ENCODE measurements at regions not wholly inside any gene's neighbourhood (a gene's known extent, or its start where the extent isn't known, plus 50 kb on each side); places are given as distances from the start of the nearest gene placed in this dataset.

DNA sequence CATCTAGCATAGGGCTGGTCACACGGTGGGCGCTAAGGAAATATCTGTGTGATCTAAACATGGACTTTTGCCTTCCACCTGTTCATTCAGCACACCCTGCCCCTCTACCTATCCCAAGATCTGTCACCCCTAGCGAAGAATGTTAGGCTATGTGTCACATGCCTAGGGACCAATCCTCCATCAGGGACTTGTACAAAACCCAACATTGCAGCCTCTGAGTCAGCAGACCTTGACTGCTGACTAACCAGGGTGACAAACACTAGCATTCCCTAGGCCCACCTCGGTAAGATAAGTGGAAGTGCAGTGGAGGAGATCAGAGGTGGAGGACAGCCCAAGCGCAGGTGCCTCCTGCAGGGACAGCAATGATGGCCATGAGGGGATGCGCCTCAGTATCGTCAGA, 99.2 kb downstream of the SOX11 start:
- TF ChIP-seq, protein P1, sequence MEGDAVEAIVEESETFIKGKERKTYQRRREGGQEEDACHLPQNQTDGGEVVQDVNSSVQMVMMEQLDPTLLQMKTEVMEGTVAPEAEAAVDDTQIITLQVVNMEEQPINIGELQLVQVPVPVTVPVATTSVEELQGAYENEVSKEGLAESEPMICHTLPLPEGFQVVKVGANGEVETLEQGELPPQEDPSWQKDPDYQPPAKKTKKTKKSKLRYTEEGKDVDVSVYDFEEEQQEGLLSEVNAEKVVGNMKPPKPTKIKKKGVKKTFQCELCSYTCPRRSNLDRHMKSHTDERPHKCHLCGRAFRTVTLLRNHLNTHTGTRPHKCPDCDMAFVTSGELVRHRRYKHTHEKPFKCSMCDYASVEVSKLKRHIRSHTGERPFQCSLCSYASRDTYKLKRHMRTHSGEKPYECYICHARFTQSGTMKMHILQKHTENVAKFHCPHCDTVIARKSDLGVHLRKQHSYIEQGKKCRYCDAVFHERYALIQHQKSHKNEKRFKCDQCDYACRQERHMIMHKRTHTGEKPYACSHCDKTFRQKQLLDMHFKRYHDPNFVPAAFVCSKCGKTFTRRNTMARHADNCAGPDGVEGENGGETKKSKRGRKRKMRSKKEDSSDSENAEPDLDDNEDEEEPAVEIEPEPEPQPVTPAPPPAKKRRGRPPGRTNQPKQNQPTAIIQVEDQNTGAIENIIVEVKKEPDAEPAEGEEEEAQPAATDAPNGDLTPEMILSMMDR (conservative IDR thresholded peaks at IDR 0.05 in 1 of 2, IDR thresholded peaks at IDR 0.05 in 1 of 2; ENCODE audit: extremely low read depth in 1 of 2, insufficient read depth in 1 of 2, low read depth in 1 of 2, low read length in 2 of 2), result no peak
- no peak for TF ChIP-seq EZH2 (IDR thresholded peaks at IDR 0.05; ENCODE audit: borderline replicate concordance, low read length)
